Stomach (tissue), 4 donors: ENCODE measurements at regions not wholly inside any gene's neighbourhood (a gene's known extent, or its start where the extent isn't known, plus 50 kb on each side); places are given as distances from the start of the nearest gene placed in this dataset.

Experiments
- EP300 ChIP-seq: sonication (generic); formaldehyde crosslinking; IDR thresholded peaks from one replicate; pipeline ENCODE4 v1.6.1; 2017; ENCODE audit warnings: antibody characterized with exemption
- POLR2A ChIP-seq, 4 donors: fragments of 450-650 bp; IDR thresholded peaks; one replicate each; pipeline ENCODE4 v1.6.1; 2016; ENCODE audit warnings: antibody characterized with exemption in 4 of 4, control low read depth in 2 of 4, mild to moderate bottlenecking in 1 of 4, moderate library complexity in 1 of 4
- POLR2AphosphoS5 ChIP-seq, 3 donors: sonication (generic); formaldehyde crosslinking; IDR thresholded peaks; one replicate each; pipeline ENCODE4 v1.6.1; 2016; ENCODE audit warnings: antibody characterized with exemption in 3 of 3
- TF ChIP-seq, protein P1 (sequence below), 7 experiments: fragments of 450-650 bp in 4 of 7; fragments of 200-600 bp in 3 of 7; sonication (generic) in 3 of 7; IDR thresholded peaks; one replicate each; pipeline ENCODE4 v1.5.1; 2016 to 2019; ENCODE audit warnings: antibody characterized with exemption in 7 of 7, control low read depth in 2 of 7, mild to moderate bottlenecking in 1 of 7

GRCh38 chr5:92713826-92714225 is 867.2 kb downstream of the NR2F1-AS1 start:
- TF ChIP-seq, protein P1, sequence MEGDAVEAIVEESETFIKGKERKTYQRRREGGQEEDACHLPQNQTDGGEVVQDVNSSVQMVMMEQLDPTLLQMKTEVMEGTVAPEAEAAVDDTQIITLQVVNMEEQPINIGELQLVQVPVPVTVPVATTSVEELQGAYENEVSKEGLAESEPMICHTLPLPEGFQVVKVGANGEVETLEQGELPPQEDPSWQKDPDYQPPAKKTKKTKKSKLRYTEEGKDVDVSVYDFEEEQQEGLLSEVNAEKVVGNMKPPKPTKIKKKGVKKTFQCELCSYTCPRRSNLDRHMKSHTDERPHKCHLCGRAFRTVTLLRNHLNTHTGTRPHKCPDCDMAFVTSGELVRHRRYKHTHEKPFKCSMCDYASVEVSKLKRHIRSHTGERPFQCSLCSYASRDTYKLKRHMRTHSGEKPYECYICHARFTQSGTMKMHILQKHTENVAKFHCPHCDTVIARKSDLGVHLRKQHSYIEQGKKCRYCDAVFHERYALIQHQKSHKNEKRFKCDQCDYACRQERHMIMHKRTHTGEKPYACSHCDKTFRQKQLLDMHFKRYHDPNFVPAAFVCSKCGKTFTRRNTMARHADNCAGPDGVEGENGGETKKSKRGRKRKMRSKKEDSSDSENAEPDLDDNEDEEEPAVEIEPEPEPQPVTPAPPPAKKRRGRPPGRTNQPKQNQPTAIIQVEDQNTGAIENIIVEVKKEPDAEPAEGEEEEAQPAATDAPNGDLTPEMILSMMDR (IDR thresholded peaks at IDR 0.05) = no peak
- TF ChIP-seq POLR2A (IDR thresholded peaks at IDR 0.05) (no peak), EP300 (no peak), POLR2AphosphoS5 (IDR thresholded peaks at IDR 0.05) (no peak)
